Transverse colon (tissue), 4 donors: ENCODE measurements at regions not wholly inside any gene's neighbourhood (a gene's known extent, or its start where the extent isn't known, plus 50 kb on each side); places are given as distances from the start of the nearest gene placed in this dataset.

ENCODE experiments used
- EP300 ChIP-seq: sonication (generic); formaldehyde crosslinking; IDR thresholded peaks from one replicate; pipeline ENCODE4 v1.6.1; 2017; ENCODE audit warnings: antibody characterized with exemption, low read depth
- POLR2A ChIP-seq: fragments of 450-650 bp; IDR thresholded peaks from one replicate; pipeline ENCODE4 v1.6.1; 2016; ENCODE audit warnings: antibody characterized with exemption, mild to moderate bottlenecking, moderate library complexity
- POLR2AphosphoS5 ChIP-seq, 3 donors: sonication (generic); formaldehyde crosslinking; IDR thresholded peaks; one replicate each; pipeline ENCODE4 v1.6.1; 2016; ENCODE audit warnings: antibody characterized with exemption in 3 of 3
- TF ChIP-seq, protein P1 (sequence below), 5 experiments: fragments of 200-600 bp in 3 of 5; fragments of 450-650 bp in 2 of 5; sonication (generic) in 3 of 5; IDR thresholded peaks; 1 replicate in 2 of 5; 2 replicates in 3 of 5; pipeline ENCODE4 v1.5.1; 2016 to 2017; ENCODE audit warnings: antibody characterized with exemption in 5 of 5, inconsistent platforms in 3 of 5, mild to moderate bottlenecking in 2 of 5, moderate library complexity in 1 of 5

DNA sequence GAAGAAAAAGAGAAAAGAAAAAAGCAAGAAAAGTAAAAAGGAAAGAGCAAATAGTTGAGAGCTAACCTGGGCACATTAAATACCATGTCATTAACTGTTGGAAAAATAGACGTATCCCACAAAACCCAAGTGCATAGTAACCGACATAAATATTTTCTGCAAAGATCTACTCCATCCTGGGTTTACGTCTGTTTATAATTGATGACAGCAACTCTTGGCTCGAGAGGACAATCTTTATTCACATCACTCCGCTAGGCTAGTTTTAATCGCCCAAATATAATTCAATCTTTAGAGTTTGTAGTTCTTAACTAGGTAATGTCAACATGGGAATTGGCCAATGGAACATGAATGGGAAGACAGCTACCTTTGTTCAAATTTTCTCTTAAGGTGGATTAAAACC lies 321.7 kb upstream of the TNC start:
- TF ChIP-seq, protein P1, sequence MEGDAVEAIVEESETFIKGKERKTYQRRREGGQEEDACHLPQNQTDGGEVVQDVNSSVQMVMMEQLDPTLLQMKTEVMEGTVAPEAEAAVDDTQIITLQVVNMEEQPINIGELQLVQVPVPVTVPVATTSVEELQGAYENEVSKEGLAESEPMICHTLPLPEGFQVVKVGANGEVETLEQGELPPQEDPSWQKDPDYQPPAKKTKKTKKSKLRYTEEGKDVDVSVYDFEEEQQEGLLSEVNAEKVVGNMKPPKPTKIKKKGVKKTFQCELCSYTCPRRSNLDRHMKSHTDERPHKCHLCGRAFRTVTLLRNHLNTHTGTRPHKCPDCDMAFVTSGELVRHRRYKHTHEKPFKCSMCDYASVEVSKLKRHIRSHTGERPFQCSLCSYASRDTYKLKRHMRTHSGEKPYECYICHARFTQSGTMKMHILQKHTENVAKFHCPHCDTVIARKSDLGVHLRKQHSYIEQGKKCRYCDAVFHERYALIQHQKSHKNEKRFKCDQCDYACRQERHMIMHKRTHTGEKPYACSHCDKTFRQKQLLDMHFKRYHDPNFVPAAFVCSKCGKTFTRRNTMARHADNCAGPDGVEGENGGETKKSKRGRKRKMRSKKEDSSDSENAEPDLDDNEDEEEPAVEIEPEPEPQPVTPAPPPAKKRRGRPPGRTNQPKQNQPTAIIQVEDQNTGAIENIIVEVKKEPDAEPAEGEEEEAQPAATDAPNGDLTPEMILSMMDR (IDR thresholded peaks at IDR 0.05), result no peak
- TF ChIP-seq POLR2A (no peak), EP300 (no peak), POLR2AphosphoS5 (IDR thresholded peaks at IDR 0.05) (no peak)
